NCI-H82 (cell line): ENCODE measurements at regions not wholly inside any gene's neighbourhood (a gene's known extent, or its start where the extent isn't known, plus 50 kb on each side); places are given as distances from the start of the nearest gene placed in this dataset.

Experiments
- DNase-seq: peaks from one replicate; lab custom pipeline; 2025; lab: John Stamatoyannopoulos, UW

DNA sequence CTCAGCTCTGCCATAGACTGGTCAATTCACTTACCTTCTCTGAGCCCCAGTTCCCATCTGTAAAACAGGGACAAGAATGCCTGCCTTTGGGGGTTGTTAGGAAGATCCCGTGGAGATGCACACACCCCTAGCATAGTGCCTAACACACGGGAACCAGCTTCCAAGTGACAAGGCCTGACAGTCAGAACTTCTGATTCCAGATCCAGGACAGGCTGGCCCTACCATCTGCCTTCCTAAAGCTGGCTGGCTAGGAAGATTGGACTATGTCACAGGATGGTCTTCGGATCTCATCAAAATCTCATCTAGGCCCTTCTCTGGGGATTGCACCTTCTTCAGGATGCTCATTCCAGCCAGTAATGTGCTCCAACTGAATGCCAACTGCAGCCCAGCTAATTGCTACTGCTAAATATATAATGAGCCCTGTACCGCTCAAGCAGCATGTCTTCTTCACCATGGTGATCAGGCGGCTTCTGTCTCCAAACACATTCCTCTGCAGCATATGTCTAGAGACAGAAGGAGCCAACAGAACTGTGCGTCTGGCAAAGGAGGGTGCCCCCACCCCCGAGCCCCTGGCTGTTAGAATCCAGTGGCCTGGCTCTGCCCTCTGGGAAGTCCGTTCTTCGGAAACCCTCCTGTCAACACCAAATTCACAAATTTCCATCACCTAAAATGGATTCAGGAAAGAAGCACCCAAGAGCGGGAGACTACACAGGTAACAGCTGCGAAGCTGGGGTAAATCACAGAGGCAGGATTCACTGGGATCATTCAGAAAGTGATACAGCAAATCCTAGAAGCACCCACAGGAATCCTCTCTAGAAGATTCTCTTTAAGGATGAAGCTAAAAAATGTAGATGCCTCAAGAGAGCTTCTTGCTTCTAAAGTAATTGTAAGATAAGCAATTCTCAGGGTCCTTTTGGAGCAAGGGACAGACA lies 142.1 kb upstream of the EEPD1 start:
- DNase-seq, result no peak

DNA sequence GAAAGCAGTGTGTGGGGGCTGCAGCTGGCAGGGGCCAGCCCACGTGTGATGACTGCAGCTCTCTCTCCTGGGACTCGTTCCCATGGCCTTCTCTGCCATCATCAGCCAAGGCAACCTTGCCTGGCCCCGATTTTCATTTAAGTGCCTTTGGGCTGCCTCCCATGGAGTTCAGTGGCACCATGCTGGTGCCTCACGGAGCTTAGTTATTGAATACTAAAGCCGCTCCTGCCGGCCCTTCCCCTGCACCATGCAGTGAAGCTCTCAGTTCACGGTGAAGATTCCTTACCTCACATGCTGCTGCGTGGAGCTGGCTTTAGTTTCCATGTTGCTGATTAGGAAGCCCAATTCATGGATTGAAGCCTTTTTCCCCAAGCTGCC lies 141.5 kb upstream of the EEPD1 start:
- no peak for DNase-seq

DNA sequence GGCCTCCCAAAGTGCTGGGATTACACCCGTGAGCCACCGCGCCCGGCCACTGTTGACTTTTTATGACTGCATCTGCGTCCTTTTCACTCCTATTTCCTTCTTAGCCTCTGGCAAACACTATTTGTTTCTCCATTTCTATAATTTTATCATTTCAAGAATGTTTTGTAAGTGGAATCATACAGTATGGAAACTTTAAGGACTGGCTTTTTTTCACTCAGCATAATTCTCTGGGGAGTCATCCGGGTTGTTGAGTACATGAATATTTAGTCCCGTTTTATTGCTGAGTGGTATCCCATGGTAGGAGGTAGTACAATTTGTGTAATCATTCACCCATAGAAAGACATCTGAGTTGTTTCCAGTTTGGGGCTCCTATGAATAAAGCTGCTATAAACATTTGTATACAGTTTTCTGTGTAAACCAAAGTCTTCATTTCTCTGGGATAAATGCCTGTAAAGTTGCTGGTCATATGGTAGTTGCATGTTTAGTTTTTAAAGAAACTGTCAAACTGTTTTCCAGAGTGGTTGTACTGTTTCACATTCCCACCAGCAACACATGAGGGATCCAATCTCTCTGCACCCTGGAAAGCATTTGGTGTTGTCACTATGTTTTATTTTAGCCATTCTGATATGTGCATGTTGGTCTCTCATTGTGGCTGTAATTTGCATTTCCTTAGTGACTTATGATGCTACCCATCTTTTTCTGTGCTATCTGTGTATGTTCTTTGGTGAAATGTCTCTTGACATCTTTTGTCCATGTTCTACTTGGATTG lies 139.6 kb upstream of the EEPD1 start:
- DNase-seq, result no peak

DNA sequence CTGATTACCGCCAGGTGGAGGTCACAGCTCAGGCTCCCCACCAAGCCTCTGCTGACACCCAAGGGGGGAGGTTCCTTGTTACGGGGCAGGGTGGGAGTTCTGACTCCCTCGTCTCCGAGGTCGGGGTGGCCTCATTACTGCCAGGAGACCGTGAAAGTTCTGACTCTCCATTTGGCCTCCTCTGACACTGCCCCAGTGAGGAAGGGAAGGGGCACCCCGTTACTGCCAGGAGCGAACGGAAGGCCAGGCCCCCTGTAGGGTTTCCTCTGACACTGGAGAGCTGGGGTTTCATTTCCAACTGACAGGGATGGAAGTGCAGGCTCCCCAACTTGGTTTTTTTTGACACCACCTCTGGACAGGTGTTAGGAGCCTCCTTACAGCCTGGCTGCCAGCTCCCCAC lies 138.1 kb upstream of the EEPD1 start:
- DNase-seq, result no peak

DNA sequence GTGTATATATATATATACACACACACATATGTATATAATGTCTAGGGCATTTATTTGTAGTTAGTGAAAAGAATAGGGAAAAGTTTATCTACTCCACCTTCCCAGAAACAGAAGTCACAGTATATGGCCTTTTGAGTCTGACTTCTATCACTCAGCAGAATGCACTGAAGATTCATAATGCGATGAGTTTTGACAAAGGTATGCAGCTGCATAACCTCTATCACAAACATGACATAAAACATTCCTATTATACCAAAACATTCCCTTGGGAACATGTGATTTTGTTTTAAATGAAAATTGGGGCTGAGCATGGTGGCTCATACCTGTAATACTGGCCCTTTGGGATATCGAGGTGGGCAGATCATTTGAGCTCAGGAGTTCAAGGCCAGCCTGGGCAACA lies 137.3 kb upstream of the EEPD1 start:
- DNase-seq, result no peak

DNA sequence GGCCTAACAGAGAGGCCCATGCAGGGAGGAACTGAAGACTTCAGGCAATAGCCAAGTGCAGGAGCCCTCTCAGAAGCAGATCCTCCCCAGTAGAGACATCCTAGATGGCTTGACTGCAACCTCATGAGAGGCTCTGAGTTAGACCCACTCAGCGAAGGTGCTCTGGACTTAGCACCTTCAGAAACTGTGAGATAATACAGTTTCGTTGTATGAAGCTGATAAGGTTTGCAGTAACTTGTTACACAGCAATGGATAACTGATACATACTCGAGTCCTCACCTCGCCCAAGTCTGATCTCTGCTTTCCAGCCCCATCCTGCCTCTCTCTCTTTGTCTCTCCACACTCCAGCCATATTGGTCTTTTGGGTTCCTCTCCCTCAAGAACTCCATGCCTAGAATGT lies 136.4 kb upstream of the EEPD1 start:
- no peak for DNase-seq

DNA sequence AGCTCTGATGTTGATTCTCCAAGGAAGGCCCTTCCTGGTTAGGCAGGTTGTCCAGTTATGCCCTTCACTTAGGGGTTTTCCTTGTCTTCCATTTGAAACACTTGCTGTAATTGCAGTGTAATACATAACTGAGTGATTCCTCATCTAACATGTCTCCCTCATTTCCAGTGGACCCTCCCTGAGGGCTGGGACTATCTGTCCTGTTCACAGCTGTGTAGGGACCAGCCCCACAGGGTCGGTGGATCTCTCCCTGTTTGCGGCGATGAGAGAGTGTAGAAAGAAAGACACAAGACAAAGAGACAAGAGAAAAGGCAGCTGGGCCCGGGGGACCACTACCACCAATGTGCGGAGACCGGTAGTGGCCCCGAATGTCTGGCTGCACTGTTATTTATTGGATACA lies 135.9 kb upstream of the EEPD1 start:
- DNase-seq, result no peak

DNA sequence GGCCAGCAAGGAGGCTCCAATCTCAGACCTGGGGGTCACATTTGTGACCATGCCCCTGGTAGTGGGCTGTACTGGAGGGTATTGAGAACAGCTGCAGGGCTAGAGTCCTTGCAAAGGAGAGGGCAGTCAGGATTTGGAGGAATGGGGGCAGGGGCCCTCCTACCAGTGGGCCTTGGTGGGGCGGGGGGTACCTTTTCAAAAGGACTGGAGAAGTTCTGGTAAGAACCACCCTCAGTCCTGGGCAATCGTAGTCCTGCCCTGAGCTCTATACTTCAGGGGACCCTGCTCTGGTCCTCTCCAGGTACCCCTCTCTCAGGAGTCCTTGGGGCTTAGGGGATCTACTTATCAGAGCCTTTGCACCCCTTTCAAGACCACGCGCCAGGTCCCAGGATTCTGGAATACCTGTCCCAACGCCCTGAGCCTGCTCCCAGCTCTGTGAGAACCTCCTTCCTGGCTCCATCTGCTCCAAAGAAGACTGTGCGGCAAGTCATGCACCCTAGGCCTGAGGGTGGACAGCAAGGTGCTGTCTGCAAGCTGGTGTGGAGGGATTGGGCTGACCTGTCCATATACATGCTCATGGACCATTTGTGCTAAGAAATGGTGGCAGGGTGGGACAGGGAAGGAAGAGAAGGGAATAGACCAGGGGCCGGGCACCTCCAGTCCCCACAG lies 134.1 kb upstream of the EEPD1 start:
- DNase-seq, result no peak

DNA sequence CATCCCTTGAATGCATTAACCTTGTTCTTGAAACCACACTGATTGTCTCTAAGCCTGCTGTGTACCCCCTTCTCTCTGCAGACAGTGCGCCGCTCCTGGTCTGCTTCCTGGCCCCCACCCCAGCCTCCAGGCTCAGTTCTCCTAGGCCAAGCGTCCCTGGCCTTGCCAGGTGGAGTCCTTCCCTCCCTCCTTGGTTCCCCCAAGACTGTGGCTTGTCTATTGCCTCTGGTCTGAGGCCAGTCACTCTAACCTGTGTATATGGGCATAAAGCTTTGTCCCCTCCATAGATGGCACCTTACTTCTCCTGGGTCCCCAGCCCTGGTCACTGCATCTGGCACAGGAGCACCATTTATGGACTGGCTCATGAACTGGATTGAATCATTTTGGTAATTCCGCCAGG lies 133.5 kb upstream of the EEPD1 start:
- DNase-seq, result no peak

DNA sequence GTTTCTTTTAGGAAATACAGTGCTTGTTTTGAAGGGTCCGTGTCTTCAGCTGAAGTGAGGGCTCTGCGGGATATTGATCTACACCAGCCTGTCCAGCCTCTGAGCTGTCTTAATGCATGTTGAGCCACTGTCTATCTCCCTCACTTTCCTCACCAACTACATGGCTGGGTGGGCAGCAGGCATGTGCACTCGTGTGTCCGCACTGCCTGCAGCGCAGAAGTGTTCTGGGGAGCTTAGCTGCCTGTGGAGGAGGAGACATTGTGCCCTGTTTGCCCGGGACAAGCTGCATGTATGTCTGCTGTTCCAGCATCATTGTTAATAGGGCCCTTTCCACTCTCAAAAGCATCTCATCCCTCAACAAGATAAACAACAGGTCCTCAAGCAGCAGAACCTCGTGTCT lies 133.1 kb upstream of the EEPD1 start:
- DNase-seq, result no peak

DNA sequence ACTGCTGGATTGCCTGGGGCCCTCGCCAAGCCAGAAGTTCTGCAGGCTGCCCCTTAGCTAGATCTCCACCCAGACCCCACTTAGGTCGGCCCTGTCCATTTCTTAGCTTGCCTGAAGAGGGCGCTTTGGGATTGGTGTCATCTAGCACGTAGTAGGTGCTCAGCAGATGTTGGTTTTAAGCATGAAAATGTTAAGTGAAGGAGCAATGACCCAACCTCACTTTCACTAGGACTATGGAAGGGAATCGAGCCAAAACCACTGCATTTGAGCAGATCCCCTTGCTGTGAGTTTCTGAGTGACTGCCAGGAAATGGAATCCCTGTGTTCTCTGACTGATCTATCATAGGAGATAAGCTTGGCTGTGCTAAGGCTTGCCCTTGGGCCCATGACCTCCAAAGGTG lies 131.7 kb upstream of the EEPD1 start:
- peak; percentile 32 for DNase-seq

DNA sequence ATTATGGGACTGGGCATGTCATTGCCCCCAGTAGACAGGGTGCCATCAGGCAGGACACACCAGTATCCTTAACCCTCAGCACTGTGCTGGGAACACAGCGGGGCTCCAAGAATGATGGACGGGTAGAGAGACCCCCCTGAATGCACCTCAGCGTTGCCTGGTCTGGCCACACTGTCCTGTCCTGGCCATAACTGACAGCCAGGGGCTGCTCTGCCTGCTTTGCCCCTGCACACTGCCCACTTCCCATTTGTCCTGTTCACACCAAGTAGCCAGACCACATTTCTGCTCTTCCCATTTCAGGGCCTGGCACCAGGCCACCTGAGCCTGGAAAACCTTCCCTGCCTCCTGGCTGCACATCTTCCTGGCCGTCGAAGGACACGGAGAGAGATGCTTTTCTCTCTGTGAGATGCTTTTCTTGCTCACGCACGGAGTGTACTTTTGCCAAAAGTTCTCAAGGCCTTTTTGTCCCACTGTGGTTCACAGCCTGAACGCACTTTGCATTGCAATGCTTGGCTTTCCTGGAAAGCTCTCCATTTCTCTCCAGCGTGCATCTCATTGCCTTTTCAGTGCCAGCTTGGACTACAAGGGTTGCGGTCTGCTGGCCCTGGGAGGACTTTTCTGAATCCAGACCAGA lies 131.0 kb upstream of the EEPD1 start:
- DNase-seq, result no peak

DNA sequence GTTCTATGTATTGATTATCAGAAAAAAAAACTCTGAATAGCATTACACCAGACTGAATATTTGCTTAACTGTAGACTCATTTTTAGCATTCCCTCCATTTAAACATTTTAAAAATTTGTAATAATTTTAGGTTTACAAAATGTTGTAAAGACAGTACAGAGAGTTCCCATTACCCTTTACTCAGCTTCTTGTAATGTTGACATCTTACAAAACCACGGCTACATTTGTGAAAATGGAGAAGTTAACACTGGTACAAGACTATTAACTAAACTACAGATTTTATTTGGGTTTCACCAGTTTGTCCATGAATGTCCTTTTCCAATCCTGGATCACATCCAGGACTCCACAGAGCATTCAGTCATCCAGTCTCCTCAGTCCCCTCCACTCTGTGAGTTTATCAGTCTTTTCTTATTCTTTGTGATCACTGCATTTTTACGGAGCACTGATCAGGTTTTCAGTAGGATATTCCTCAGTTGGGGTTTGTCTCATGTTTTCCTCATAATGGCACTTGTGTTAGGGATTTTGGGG lies 130.0 kb upstream of the EEPD1 start:
- no peak for DNase-seq

DNA sequence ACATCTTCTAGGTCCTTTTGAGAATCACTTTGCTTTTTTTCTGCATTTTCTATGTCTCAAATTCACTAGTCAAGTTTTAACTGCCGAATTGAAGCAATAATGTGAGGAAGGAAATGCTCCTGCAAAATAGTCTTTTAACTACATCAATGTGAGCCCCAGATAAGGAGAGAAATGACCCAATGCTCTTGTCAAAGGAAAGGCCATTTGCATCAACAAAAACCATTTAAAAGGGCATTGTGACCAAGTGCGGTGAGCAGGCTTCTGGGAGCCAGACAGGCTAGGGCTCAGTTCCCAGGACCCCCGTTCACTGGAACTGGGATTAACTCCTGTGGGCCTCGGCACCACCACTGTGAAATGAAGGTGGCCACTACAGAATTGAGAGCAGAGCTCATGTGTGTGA lies 127.9 kb upstream of the EEPD1 start:
- no peak for DNase-seq

DNA sequence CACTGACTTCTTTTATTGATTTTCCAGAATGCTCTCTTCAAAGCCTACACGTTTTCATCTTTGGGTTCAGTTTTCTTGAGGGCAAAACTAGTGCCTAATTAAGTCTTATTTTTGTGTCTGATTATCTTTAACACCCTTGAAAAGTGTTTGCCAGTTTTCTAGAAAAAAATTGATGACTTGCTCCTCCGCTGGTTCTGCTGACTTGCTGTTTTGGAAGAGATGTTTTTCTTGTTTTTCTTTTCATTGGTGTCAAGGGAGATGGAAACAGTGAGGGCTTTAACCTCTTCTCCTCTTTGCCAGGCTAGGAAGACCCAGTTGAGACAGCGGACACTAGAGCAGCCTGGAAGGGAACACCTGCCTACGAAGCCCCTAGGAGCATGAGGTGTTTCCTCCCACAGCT lies 123.7 kb upstream of the EEPD1 start:
- DNase-seq, result no peak

DNA sequence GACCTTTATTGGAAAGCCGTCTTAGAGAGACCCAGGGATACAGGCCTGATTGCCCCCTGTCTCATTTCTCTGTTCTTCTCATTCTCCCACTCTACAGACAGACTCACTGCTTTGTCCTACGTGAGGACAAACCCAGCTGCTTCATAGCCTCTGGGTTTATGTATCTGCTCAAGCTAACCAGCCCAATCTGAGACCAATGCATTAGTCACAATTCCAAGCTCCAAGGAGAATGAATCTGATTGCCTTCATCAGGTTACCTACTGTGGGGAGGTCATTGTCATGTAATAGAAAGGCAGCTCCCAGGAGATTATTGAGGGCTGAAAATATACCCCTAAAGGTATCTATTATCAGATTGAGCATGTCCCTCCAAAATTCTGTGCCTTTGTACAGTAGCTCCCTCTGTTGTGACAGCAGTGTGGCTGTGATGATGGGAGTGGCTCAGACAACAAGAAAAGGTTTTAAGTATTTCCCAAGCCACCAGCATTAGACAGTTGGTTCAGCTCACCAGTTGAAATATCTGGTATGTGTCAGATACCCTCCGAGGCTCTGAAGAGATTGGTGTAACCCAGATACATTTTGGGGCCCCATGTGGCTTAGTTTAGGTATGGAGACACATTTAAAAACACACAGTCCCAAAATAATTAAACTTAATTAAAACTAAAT lies 123.1 kb upstream of the EEPD1 start:
- no peak for DNase-seq

DNA sequence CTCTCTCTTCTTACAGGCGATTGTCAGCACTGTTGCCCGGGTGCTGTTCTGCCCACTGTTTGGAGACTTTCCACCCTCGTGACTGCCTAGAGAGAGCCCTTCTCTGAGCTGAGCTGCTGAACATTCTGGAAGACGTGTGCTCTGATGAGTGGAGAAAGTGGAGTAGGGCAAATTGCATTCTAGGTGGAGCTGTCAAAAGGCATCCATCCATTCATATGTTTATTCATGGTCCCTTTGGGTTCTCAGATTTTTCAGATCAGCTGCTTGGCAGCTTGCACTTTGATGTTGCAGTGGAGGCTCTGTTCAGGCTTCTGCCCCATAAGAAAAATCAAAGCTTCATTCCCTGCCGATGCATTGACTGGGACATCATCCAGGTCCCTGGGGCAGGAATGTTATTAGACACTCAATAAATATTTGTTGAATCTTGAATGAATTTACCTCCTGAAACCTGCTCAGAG lies 120.7 kb upstream of the EEPD1 start:
- no peak for DNase-seq

DNA sequence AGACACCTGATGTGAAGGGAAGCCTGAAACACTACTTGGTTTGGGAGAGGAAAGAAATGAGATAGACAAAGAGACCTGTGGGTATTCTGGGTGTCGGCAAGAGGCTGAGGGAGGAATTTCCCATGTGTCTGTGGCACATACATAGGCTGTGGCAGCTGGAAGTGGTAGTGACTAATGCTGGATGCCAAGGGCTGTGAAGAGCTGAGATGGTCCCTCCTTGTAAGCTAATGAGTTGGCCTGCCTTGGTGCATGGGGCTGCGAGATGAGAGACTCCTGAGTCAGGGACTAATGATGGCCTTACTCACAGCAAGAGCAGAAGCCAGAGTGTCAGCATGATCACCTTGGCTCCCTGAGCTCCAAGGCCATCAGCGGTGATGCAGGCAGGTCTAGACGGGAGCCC lies 119.0 kb upstream of the EEPD1 start:
- DNase-seq, result no peak

DNA sequence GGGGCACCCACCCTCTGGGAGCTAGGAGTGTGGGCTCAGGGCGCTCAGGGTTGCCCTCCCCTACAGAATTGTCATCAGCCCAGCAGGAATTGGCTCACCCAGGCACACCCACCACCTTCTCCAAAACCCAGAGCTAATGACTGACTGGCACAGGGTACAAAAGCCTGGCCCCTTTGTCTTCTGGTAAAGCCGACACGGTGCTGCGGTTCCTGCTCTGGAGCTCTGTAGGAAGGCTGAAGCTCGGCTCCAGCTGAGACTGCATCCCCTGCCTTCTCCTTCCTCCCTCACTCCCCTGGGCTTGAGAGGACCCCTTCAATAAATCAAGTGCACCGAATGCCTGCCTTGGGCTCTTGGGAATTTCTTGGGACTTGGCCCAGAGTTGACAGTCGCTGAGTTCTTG lies 117.9 kb upstream of the EEPD1 start:
- no peak for DNase-seq

DNA sequence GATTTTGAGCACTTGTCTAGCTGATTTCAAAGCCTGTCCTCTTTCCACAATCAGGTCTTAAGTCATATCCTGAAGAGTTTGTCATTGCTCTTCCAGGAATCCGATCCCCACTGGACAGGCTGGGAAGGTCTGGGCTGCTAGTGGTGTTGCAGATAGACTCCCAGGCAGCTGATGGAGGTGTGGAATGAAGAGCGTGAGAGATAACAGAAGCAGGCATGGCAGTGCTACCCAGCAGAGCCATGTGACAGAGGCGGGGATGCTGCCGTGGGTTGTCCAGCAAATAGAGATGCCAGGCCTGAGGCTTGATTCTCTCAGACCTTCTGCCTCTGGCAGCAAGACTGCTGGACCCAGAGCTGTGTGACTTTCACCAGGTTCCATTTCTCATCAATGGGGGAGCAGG lies 116.5 kb upstream of the EEPD1 start:
- no peak for DNase-seq

DNA sequence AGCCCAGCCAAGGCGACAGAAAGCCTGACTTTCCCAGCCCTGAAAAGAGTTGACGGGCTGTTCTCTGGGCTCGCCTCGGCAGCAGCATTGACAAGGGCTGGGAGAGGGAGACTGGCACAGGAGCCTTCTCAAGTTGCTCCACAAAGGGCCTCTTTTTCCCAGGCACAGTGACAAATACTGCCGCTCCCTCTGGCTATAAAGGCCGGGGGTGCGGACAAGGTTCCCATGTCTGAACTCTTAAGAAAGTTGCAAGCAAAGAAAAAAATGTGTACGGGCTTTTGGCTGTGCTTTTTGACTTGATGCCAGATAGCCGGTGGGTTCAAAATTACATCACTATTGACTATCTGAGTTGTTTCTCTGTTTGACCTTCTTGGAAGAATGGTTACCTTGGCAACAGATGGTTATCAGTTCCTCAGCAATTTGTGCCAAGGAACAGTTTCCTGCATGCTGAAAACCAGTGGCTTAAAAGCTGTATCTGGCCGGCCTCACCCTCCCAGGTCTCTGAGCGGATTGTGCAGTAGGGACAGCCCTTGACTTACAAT lies 115.9 kb upstream of the EEPD1 start:
- no peak for DNase-seq
